ENCODE measurements at regions not wholly inside any gene's neighbourhood (a gene's known extent, or its start where the extent isn't known, plus 50 kb on each side); places are given as distances from the start of the nearest gene placed in this dataset.

GRCh38 chr18:78900938-78901909 is 78.4 kb upstream of the SALL3 start:
- Mint-ChIP-seq H3K36me3 (ENCODE audit: low read depth) (no peaks in the 10 kb centered on the region), H3K4me3 (no peak overlapping the region), H3K27me3 (no peaks in the 10 kb centered on the region), H3K9me3 (no peaks in the 10 kb centered on the region), H3K4me1 (no peaks in the 10 kb centered on the region), H3K27ac (no peak overlapping the region)
- no peak for DNase-seq
- no peak for ATAC-seq

- DNase-seq, result no peak
- no peaks in the 10 kb centered on the region for H3K36me3 Mint-ChIP-seq (ENCODE audit: low read depth)
- H3K4me1 Mint-ChIP-seq, result no peaks in the 10 kb centered on the region
- H3K9me3 Mint-ChIP-seq, result no peaks in the 10 kb centered on the region
- H3K4me3 Mint-ChIP-seq, result no peak overlapping the region
- no peak for ATAC-seq
- no peak overlapping the region for H3K27ac Mint-ChIP-seq
- H3K27me3 Mint-ChIP-seq, result no peaks in the 10 kb centered on the region
These were observed 77.5 kb upstream of the SALL3 start for GRCh38 chr18:78901923-78902794.

- no peak overlapping the region for H3K4me3 Mint-ChIP-seq
- H3K4me1 Mint-ChIP-seq, result no peaks in the 10 kb centered on the region
- no peaks in the 10 kb centered on the region for H3K9me3 Mint-ChIP-seq
- DNase-seq, result no peak
- H3K27ac Mint-ChIP-seq, result no peak overlapping the region
- no peaks in the 10 kb centered on the region for H3K36me3 Mint-ChIP-seq (ENCODE audit: low read depth)
- no peak for ATAC-seq
- peaks cover 1% of the 10 kb centered on the region for H3K27me3 Mint-ChIP-seq
These were observed 76.7 kb upstream of the SALL3 start for GRCh38 chr18:78902795-78903435.

GRCh38 chr18:78903436-78904178 is 76.0 kb upstream of the SALL3 start:
- ATAC-seq, result no peak
- Mint-ChIP-seq H3K9me3 (no peaks in the 10 kb centered on the region), H3K27ac (no peak overlapping the region), H3K27me3 (peaks cover 1% of the 10 kb centered on the region), H3K4me1 (no peaks in the 10 kb centered on the region), H3K36me3 (ENCODE audit: low read depth) (no peaks in the 10 kb centered on the region), H3K4me3 (no peak overlapping the region)
- no peak for DNase-seq

GRCh38 chr18:78904179-78904531 is 75.5 kb upstream of the SALL3 start:
- ATAC-seq, result no peak
- H3K4me3 Mint-ChIP-seq, result no peak overlapping the region
- no peaks in the 10 kb centered on the region for H3K4me1 Mint-ChIP-seq
- peaks cover 1% of the 10 kb centered on the region for H3K27me3 Mint-ChIP-seq
- no peak for DNase-seq
- no peak overlapping the region for H3K27ac Mint-ChIP-seq
- no peaks in the 10 kb centered on the region for H3K36me3 Mint-ChIP-seq (ENCODE audit: low read depth)
- H3K9me3 Mint-ChIP-seq, result no peaks in the 10 kb centered on the region

GRCh38 chr18:78905334-78905733 is 74.3 kb upstream of the SALL3 start:
- Mint-ChIP-seq H3K27ac (no peak overlapping the region), H3K27me3 (peaks cover 1% of the 10 kb centered on the region), H3K36me3 (ENCODE audit: low read depth) (no peaks in the 10 kb centered on the region), H3K9me3 (no peaks in the 10 kb centered on the region), H3K4me1 (no peaks in the 10 kb centered on the region), H3K4me3 (no peak overlapping the region)
- no peak for ATAC-seq
- DNase-seq, result no peak

- Mint-ChIP-seq H3K4me3 (no peak overlapping the region), H3K27ac (no peak overlapping the region), H3K9me3 (no peaks in the 10 kb centered on the region), H3K36me3 (ENCODE audit: low read depth) (no peaks in the 10 kb centered on the region), H3K27me3 (peaks cover 1% of the 10 kb centered on the region), H3K4me1 (no peaks in the 10 kb centered on the region)
- no peak for ATAC-seq
- DNase-seq, result no peak
These were observed 73.6 kb upstream of the SALL3 start for GRCh38 chr18:78906066-78906465.

- Mint-ChIP-seq H3K9me3 (no peaks in the 10 kb centered on the region), H3K4me1 (no peaks in the 10 kb centered on the region), H3K27ac (no peak overlapping the region), H3K27me3 (peaks cover 1% of the 10 kb centered on the region), H3K36me3 (ENCODE audit: low read depth) (no peaks in the 10 kb centered on the region), H3K4me3 (no peak overlapping the region)
- ATAC-seq, result no peak
- no peak for DNase-seq
These were observed 71.0 kb upstream of the SALL3 start for GRCh38 chr18:78908462-78909260.

- Mint-ChIP-seq H3K36me3 (ENCODE audit: low read depth) (no peaks in the 10 kb centered on the region), H3K27ac (no peak overlapping the region), H3K4me3 (no peak overlapping the region)
These were observed 67.8 kb upstream of the SALL3 start for GRCh38 chr18:78911751-78912283.

GRCh38 chr18:78912336-78912735 is 67.3 kb upstream of the SALL3 start:
- H3K4me3 Mint-ChIP-seq, result no peak overlapping the region
- no peaks in the 10 kb centered on the region for H3K4me1 Mint-ChIP-seq
- DNase-seq, result no peak
- no peak for ATAC-seq
- peaks cover 3% of the 10 kb centered on the region for H3K9me3 Mint-ChIP-seq
- H3K36me3 Mint-ChIP-seq (ENCODE audit: low read depth), result no peaks in the 10 kb centered on the region
- H3K27me3 Mint-ChIP-seq, result no peaks in the 10 kb centered on the region
- H3K27ac Mint-ChIP-seq, result no peak overlapping the region

More at GRCh38 chr18:78911751-78912283, 67.8 kb upstream of the SALL3 start:
- DNase-seq (no peak), ATAC-seq (no peak)
- Mint-ChIP-seq H3K27me3 (peaks cover 1% of the 10 kb centered on the region), H3K9me3 (no peaks in the 10 kb centered on the region), H3K4me1 (no peaks in the 10 kb centered on the region)

- H3K9me3 Mint-ChIP-seq, result peaks cover 5% of the 10 kb centered on the region
- DNase-seq, result no peak
- no peaks in the 10 kb centered on the region for H3K36me3 Mint-ChIP-seq (ENCODE audit: low read depth)
- H3K4me3 Mint-ChIP-seq, result no peak overlapping the region
- no peaks in the 10 kb centered on the region for H3K4me1 Mint-ChIP-seq
- no peaks in the 10 kb centered on the region for H3K27me3 Mint-ChIP-seq
- H3K27ac Mint-ChIP-seq, result no peak overlapping the region
- ATAC-seq, result peak; percentile 7
These were observed 66.8 kb upstream of the SALL3 start for GRCh38 chr18:78912844-78913243.

- peaks cover 5% of the 10 kb centered on the region for H3K9me3 Mint-ChIP-seq
- no peak for DNase-seq
- H3K4me3 Mint-ChIP-seq, result no peak overlapping the region
- H3K27ac Mint-ChIP-seq, result no peak overlapping the region
- H3K27me3 Mint-ChIP-seq, result no peaks in the 10 kb centered on the region
- no peaks in the 10 kb centered on the region for H3K4me1 Mint-ChIP-seq
- no peak for ATAC-seq
- no peaks in the 10 kb centered on the region for H3K36me3 Mint-ChIP-seq (ENCODE audit: low read depth)
These were observed 66.2 kb upstream of the SALL3 start for GRCh38 chr18:78913395-78913794.

GRCh38 chr18:78913830-78914231 is 65.8 kb upstream of the SALL3 start:
- H3K4me1 Mint-ChIP-seq, result no peaks in the 10 kb centered on the region
- no peaks in the 10 kb centered on the region for H3K27me3 Mint-ChIP-seq
- no peak overlapping the region for H3K4me3 Mint-ChIP-seq
- peaks cover 5% of the 10 kb centered on the region for H3K9me3 Mint-ChIP-seq
- DNase-seq (no peak), ATAC-seq (no peak)
- H3K27ac Mint-ChIP-seq, result no peak overlapping the region
- H3K36me3 Mint-ChIP-seq (ENCODE audit: low read depth), result no peaks in the 10 kb centered on the region
